Fibroblast of gingiva (primary cell): ENCODE measurements at regions not wholly inside any gene's neighbourhood (a gene's known extent, or its start where the extent isn't known, plus 50 kb on each side); places are given as distances from the start of the nearest gene placed in this dataset.

Experiments
- DNase-seq: peaks from one replicate; pipeline ENCODE4 v3.0.0-alpha.2; 2011; ENCODE audit warnings: low read depth

DNA sequence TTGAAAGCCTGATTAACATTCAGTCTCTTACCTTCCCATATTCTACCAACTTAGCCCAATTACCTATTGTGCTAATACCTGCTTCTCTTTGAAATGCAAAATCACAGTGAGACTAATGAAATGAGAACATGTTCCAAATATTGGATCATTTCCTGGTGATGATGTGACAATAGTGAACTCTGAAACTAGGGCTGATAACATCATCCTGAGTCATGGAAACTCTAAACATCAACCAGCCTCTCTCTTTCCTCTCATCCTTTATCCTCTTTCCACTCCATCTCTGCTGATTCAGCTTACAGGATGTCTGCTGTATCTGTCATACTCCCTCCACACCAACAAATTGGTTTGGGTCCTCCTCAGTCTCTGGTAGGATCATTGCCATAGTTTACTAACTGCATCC is 98.8 kb upstream of the NCKAP5 start:
- DNase-seq: no peak

DNA sequence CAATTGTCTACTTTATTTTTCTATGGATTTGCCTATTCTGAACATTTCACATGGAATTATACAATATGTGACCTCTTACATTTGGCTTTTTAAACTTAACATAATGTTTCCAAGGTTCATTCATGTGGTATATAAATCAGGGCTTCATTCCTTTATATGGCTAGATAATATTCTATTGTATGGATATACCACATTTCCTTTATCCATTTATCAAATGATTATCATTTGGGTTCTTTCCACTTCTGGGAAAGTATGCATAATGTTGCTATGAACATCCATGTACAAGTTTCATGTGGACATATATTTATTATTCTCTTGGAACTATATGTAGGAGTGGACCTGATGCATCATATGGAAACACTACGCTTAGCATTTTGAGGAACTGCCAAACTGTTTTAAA is 99.7 kb upstream of the NCKAP5 start:
- DNase-seq: no peak

DNA sequence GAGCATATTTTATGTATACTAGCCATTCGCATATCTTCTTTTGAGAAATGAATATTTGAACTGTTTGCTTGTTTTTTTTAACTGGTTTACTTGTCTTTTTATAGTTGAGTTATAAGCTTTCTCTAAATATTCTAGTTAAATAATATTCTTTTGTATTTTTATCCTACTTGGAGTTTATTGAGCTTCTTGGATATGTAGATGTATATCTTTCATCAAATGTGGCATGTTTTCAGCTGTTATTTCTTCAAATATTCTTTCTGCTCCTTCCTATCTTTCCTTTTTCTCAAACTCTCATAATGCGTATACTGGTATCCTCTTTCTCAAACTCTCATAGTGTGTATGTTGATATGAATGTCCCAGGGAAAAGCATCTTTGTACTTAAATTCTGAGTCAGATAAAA is 100.3 kb upstream of the NCKAP5 start:
- DNase-seq: no peak

DNA sequence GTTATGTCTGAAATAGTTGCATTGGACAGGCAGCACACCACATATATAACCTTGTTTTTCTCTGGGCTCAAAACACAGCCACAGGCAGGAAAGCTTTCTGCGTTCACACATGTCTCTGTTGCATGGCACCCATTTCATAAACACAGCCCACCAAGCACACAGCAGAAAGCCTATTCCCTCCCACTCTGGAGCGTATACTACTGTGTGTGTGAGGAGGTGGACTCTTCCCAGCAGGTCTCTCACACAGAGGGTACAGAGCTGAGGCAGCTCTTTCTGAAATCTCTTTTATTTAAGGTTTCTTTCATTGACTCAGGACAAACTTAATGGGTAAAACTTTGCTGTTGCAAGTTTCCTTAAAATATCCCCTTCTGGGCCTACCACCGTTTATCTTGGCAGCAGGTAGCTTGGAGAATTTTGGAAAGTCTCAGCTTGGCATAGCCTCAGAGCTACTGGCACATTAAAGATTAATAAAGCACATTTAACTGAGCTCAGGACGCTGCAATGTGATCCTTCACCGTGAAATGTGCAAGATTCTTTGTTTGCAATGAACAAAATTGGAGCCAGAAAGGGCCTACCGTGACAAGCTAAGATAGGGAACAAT is 105.1 kb upstream of the NCKAP5 start:
- DNase-seq: no peak

DNA sequence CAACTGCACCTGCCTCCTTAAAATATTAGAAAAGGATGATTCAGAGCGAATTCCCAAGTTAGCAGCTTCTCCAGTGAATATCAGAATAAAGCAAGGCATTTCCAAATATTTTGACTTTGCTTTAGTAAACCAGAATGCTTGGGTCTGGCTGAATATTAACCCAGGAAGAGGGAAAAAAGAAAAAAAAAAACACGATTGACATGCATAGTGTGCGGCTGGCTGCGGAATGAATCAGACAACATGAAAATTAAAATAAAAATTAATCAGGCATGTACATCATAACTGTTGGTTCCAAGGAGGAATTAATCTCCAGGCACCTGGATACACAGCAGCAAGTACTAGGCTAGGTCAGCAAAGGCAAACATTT is 105.8 kb upstream of the NCKAP5 start:
- DNase-seq: no peak

DNA sequence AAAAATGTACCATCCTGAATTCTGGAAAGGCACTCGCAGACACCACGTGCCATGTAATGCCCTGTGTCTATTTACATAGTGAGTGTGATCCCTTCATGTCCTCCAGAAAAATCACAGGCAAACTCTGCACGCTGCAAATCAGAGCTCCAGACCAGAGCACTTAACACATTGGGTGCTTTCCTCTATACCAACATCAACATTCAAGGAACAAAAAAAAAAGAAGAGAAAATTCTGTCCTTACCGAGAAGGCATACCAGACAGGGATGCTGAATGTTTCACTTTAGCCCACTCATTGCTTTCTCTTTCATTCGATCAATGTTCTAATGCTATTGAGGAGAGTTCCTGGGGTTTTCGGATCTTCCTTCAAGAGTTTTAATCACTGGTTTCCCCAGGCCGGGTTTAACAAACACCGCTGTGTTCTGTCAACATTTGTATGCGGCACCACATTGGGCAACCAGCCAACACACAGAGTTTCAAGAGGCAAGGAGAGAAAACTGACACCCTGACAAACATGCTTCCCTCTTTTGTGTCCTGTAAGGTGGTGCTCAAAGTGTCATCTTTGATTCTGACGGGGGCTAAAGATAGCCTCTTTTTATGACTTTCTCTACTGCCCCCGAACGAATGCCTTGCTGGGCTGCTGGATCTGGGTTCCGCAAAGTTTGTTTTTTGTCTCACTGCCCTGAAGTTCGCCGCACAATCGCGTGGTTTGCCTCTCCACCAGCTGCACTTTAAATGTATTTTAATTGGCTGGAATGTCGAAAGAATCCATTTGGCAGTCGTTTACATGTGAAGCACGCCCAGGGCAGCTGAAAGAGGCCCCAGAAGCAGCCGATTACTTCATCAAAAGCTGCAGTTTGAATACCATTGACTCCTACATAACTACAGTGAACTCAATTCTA is 106.4 kb upstream of the NCKAP5 start:
- DNase-seq: peak; percentile 64

DNA sequence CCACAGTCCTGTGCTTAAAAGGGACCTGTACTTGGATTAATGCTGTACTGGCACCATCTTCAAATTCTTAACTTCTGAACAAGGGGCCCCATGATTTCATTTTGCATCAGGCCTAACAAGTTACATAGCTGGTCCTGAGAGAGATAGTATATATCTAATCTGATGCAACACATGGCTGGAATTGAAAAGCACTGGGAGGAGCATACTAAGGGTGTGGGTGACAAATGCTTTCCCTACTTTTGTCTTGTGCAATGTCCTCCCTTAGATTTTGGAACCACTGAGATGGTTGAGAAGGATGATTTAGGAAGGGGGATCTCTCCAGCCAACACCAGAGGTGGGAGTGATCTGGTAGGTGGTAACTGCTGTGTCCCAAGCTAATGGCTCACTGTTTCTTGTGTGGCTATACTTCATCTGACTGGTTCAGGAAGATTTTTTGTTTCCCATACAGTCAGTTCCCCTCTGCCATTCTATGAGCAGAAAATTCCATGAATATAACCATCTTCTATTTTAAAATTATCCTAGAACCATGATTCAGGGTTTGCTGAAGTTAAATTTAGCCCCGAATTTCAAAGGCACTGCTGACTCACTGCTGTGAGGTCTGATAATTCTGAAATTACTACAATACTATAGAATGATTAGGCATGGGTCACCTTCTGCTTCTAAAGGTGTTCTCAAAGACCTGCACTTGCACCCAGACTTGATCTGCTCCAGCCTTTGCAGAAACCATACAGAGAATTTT is 108.3 kb upstream of the NCKAP5 start:
- DNase-seq: no peak

DNA sequence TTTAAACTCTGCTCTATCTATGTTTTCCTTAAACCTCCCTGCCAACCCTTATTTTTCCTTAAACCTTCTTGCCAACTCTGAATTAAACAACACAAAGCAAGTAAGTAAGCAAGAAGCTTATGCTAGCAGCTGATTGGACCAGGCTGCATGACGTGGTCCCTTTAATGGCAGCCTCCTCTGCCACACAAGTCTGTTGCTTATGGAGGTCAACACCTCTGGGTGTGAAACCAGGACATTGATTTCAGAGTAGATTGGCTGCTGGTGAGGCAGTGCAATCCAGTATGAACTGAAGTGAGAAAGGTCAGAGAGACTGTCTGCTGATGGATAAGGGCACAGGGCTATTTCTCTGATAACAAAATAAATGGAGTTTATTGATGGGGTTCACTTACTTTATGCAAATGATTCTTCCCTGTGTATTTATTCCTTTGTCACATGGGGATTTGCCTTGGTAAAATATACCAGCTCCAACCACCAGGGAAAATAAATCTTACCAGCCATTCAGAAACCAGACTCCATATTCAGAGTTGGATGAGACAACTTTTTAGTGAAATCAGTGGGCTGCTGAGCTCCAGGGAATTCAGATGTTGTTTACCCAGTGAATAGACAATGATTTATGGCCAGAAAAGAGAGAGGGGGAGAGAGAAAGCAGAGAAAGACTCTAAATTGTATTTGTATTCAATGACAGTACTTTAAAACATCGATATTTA is 112.2 kb upstream of the NCKAP5 start:
- DNase-seq: no peak

DNA sequence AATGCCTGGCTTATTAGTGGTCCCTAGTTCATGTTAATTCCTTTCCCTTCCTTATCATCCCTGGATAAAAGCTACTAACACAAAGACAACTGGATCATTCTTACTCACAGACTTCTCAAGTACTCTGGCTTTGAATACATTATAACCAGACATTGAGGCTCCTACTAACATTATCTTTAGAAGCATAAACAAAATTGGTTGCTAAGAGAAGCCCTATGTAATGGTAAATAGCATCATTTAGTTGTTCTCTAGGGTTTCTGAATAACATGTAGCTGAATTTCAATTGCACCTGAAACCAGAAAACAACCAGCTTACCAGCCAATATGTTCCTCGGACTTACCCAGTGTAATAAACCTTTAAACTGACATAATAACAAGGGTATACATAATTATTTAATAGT is 114.1 kb upstream of the NCKAP5 start:
- DNase-seq: no peak

DNA sequence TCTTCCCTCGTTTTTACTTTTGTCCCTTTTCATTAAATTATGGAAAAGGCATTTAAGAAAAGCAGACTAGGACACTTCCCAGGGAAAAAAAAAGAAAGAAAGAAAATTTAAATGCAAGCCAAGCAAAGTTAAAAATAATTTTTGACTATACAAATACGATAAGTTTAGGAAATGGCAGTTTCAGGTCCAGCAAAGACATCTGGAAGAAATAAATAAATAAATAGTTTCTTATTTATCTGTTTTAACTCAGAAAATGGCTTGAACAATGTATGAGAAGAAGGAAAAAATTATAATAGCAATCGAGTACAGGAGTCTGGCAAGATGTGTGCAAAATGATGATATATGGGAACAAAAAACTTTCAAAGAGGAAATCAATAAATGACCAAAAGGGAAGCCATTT is 114.6 kb upstream of the NCKAP5 start:
- DNase-seq: no peak

DNA sequence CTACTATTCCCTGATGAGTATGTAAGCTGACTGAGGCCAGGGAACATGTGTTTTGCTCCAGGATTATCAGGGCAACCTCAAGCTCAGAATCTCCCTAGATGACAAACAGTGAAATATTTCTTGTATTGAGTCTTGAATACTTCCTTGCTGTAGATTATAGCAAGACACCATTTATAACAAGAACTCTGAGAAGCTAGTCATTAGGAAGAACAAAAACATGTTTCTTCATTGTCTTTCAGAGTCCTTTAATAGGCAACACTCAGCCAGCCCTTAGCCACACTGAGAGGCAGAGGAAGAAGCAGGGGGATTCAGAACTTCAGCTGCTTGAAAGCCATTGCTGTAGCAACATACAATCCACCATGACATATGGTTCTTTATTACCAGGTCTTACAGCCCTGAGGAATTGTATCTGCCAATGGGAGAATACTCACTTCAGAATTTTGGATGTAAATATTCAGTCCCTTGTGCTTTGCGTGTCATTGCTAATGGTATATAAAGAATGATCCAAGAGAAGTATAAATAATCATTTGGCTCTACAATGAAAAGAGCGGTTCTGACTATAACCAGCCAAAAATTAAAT is 117.5 kb upstream of the NCKAP5 start:
- no peak for DNase-seq

DNA sequence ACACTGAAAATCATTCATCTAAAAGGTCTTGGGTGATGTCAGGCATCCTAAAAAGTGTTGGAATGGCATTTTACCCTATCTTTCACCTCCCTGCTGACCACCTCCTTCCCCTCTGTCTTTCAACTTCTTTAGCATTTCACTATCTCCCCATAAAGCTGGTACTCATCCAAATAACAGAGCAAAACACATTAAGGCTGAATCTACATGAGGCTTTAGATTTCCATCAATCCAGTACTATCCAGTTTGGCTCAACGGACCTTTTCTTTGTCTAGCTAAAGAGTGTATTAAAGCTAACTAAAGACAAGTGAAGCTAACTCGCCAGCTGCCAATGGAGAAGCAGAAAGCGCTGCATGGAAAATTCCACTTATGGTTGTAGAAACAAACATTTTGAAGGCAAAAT is 122.5 kb upstream of the NCKAP5 start:
- DNase-seq: no peak

DNA sequence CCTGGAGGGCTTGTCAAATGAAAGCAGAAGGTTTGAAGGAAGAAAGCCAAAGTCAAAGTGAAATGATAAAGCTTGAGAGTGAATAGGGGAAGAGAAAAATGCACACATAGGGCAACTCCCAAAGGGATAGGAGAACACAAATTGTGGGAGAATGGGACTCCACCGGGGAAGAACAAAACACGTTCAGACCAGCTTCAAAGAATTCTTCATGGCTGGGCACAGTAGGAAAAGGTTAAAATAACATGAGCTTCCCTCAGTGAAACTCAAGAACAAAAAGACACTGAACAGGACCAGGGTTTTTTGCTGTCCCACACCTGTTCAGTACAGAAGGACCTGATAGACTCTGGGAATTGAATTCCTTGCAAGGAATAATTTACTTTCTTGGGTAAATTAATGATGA is 123.1 kb upstream of the NCKAP5 start:
- no peak for DNase-seq

DNA sequence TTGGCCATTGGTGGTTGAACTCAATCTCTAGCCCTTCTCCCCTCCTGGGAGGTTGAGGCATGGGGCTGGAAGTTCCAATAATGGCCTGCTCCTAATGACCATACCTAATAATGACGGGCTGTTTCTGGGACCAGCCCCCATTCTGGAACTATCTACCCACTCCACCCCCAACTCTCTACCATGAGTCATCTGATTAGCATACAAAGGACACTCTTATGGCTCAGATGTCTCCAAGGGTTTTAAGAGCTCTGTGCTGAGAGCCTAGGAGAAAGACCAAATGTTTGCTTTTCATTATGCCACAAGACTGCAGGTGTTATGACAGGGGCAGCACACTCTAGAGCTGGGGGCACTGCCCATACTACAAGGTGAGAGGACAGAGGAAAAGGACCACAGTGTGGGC is 137.0 kb upstream of the NCKAP5 start:
- no peak for DNase-seq

DNA sequence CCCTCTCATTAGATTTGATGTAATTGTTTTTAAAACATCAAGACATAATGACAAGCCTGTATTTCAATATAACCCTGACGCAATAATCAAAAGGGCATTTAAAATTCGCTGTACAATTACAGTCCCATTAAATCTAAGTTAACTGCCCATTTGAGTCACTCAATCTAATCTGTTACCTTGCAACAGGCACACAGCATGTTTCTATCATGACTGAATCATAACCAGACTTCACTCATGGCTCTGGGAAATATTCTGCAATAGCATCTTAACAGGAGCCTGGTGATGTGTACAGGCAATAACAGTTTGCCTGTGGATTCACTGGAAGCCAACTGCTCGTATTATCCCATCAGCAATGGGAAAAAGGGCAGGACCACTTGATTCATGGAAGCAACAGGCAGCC is 142.3 kb upstream of the NCKAP5 start:
- DNase-seq: no peak

DNA sequence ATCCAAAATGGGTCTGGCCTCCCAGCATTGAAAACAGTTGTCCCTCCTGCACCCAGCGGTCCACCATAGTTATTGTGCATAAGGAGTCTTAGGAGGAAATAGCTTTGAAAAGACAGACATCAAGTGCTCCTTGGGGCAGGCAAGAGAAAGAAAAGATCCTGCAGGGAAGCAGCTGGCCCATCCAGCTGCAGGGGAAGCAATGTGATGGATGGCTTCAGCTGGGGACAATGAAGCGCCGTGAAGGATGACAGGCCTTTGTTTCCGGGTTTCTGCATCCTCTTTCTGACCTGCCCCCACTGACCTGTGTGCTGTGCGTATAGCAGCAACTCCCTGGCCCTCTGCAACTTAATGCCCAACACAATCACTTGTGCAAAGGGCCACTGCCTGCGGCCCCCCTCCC is 142.9 kb upstream of the NCKAP5 start:
- no peak for DNase-seq

DNA sequence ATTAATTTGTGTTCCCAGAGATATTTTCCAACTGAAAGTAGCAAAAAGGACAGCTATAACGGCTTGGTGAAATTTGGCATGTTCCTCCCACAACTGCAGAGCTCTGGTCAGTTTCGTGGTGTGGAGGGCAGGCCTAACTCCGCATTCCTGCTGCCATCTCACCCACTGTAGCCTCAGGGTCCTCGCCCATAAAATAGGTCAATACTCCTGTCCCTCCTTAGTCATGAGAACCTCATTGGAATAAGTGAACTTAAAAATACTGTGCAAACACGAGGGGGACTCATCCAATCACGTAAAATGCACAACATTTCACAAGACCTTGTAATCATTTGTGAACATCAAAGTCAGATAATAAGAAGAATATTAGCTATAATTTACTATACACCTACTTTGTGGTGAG is 143.5 kb upstream of the NCKAP5 start:
- no peak for DNase-seq

DNA sequence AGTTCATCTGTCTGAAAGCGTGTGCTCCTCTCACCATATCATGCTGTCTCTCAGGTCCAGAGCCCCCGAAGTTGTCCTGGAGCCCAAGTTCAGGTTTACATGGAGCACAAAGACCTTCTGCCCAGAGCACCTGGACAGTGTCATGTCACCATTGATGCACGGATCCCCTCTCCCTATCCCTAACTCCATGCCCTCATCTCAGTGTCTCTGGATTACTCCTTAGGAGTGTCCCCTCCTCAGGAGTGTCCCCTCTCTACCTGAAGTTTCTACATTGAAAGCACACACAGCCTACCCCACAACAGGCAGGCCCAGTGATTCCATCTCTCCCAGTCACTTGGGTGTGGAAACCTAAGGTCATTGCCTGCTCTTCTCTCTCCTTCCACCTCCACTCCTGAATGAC is 144.1 kb upstream of the NCKAP5 start:
- DNase-seq: no peak

DNA sequence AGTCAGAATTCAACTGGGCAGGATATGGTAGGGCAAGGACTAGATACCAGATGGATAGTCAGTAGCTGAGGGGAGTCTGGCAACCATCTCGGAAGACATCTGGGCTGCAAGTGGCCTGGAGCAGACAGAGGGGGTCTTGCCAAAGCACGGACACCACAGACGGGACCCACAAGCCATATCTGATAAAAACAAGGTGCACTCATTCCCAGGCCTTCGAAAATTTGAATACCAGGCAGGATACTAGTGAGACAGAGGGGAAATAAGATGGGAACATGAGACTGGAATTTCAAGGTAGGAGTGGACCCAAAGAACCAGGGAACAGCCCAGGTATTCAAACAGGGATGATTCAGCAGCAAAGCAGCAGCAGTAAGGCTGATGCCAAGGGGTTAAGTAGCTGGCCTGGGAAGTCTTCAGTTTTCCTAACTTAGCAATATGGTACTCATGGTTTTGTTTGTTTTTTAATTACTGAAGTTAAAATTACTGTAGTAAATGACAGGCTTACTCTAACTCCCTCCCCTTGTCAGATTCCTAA is 144.9 kb upstream of the NCKAP5 start:
- no peak for DNase-seq

DNA sequence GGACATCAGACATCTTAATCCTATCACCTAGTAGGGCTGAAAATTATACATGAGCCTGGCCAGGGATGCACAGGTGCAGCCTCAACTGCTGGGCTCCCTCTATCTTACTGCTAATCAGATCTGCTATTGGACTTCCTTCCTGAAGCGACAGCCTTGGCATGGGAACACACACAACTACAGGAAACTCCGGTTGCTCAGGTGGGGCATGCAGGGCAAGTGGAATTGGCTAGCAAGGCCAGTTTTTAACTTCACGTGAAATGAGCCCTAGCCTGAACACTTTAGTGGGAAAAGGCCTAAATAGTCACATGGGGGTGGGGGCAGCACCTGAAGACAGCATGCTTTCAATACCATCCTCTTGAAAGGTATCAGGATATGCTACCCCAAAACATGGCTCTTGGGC is 147.9 kb upstream of the NCKAP5 start:
- DNase-seq: no peak

DNA sequence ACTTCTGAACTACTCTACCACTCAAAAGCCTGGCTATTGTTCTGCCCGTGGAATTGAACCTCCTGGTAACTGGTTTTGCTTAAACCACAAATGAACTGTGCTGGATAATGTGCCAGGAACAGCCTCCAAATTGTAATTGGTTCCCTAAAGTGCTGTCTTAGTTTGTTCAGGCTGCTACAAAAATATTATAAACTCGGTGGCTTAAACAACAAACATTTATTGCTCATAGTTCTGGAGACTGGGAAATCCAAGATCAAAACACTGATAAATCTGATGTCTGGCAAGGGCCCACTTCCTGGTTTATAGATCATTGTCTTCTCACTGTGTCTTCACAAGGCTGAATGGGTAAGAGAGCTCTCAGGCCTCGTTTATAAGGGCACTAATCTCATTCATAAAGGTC is 149.2 kb upstream of the NCKAP5 start:
- DNase-seq: no peak

DNA sequence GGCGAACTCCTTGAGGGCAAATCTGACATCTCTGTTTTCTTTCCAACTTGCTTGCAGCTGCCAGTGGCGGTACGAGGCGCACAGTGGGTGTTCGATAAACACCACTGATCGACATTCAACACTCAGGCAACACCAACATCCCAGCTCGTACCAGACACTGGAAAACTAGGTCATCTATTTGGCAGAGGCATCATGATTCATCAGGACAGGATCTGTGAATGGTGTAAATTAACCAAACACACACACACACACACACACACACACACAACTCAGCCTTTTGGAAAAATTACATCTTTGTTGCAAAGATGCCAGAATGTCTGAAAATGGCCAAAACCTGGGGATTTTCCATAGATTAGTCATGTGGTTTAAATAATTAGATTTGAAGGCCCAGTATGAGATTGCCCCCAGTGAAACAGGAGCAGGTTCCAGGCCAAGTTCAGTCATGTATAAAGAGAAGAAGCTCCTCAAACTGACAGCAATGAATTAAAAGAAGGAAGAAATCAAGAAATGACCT is 150.5 kb upstream of the NCKAP5 start:
- peak; percentile 36 for DNase-seq
